PC-3 (cell line): ENCODE measurements at regions not wholly inside any gene's neighbourhood (a gene's known extent, or its start where the extent isn't known, plus 50 kb on each side); places are given as distances from the start of the nearest gene placed in this dataset.

Experiments
- ATAC-seq: fragments of 200-7000 bp; cut with Tn5 transposase; 2 replicates; pipeline ENCODE4 v1.9.1; 2020; ENCODE audit warnings: mild to moderate bottlenecking, moderate library complexity
- BruUV-seq: library from RNA; stranded (reverse); fragments of 400-500 nt; replicated peaks from 2 replicates; lab custom pipeline; 2021; lab: Mats Ljungman, UMichigan
- CTCF ChIA-PET: fragments of 300-600 bp; sonication (Branson Sonifier 250); formaldehyde crosslinking; loops from one replicate; lab custom pipeline; 2022; ENCODE audit warnings: antibody characterized with exemption; lab: Charles Lee
- POLR2A ChIA-PET: fragments of 300-600 bp; sonication (Branson Sonifier 250); formaldehyde crosslinking; loops from one replicate; lab custom pipeline; 2022; ENCODE audit warnings: antibody characterized with exemption; ENCODE audit not compliant: unreplicated experiment; lab: Charles Lee
- DNase-seq: peaks from one replicate; pipeline ENCODE4 v3.0.0-alpha.2; 2015
- H2AFZ ChIP-seq: fragments of 300-600 bp; sonication (generic); 2 replicates; pipeline ENCODE4 v1.6.0; 2016; ENCODE audit warnings: antibody characterized with exemption, low read length
- H3F3A ChIP-seq: fragments of 300-600 bp; sonication (generic); one replicate; pipeline ENCODE4 v1.6.0; 2017; ENCODE audit warnings: antibody characterized with exemption, low read length, control low read depth, mild to moderate bottlenecking; ENCODE audit not compliant: unreplicated experiment
- H3K27ac ChIP-seq: fragments of 300-600 bp; sonication (generic); 2 replicates; pipeline ENCODE4 v1.5.1; 2016; ENCODE audit warnings: mild to moderate bottlenecking, low read length
- H3K27me3 ChIP-seq: fragments of 300-600 bp; sonication (generic); 2 replicates; pipeline ENCODE4 v1.6.1; 2016; ENCODE audit warnings: low read length, mixed read lengths
- H3K36me3 ChIP-seq: fragments of 300-600 bp; sonication (generic); 2 replicates; pipeline ENCODE4 v1.6.1; 2016; ENCODE audit warnings: low read depth, mixed run types, low read length, mixed read lengths
- H3K4me1 ChIP-seq: fragments of 300-600 bp; sonication (generic); 2 replicates; pipeline ENCODE4 v1.5.1; 2016; ENCODE audit warnings: low read length; ENCODE audit not compliant: insufficient read depth
- H3K4me2 ChIP-seq: fragments of 300-600 bp; sonication (generic); 2 replicates; pipeline ENCODE4 v1.6.0; 2016; ENCODE audit warnings: low read length
- H3K4me3 ChIP-seq: fragments of 300-600 bp; sonication (generic); 2 replicates; pipeline ENCODE4 v1.5.1; 2016; ENCODE audit warnings: mild to moderate bottlenecking, low read length, mixed read lengths
- H3K79me2 ChIP-seq: fragments of 300-600 bp; sonication (generic); 2 replicates; pipeline ENCODE4 v1.6.1; 2017; ENCODE audit warnings: low read length, mixed read lengths
- H3K9ac ChIP-seq: fragments of 300-600 bp; sonication (generic); 2 replicates; pipeline ENCODE4 v1.6.0; 2016; ENCODE audit warnings: mild to moderate bottlenecking, low read length
- H3K9me2 ChIP-seq: fragments of 300-600 bp; sonication (generic); replicated peaks from 2 replicates; pipeline ENCODE4 v1.6.1; 2016; ENCODE audit warnings: mixed run types, low read length, mixed read lengths
- H3K9me3 ChIP-seq: fragments of 300-600 bp; sonication (generic); 2 replicates; pipeline ENCODE4 v1.6.1; 2016; ENCODE audit warnings: low read length, mixed read lengths
- H4K20me1 ChIP-seq: fragments of 300-600 bp; sonication (generic); 2 replicates; pipeline ENCODE4 v1.6.1; 2016; ENCODE audit warnings: low read length, mixed read lengths
- CTCF ChIP-seq: fragments of 300-600 bp; sonication (generic); conservative IDR thresholded peaks from 2 replicates; pipeline ENCODE4 v1.5.1; 2017; ENCODE audit warnings: antibody characterized with exemption, low read depth, mild to moderate bottlenecking, low read length
- EZH2 ChIP-seq: fragments of 300-600 bp; sonication (generic); IDR thresholded peaks from one replicate; pipeline ENCODE4 v1.6.1; 2017; ENCODE audit warnings: antibody characterized with exemption, mild to moderate bottlenecking, low read length; ENCODE audit not compliant: unreplicated experiment
- EZH2phosphoT487 ChIP-seq: fragments of 300-600 bp; sonication (generic); IDR thresholded peaks from 2 replicates; pipeline ENCODE4 v1.6.1; 2018; ENCODE audit warnings: mild to moderate bottlenecking, antibody characterized with exemption, low read length, borderline replicate concordance
- intact Hi-C: fragments of 100-400 bp; cut with micrococcal nuclease; formaldehyde crosslinking; loops from 2 replicates; pipeline ENCODE4 v1.9.0; 2023

- ChIA-PET POLR2A (no interaction called here), CTCF (no interaction called here)
- H3K36me3 ChIP-seq = no peaks in the 10 kb centered on the region
- intact Hi-C loops = no loop called here
- no peak overlapping the region for H3K4me2 ChIP-seq
- H3F3A ChIP-seq = no peaks in the 10 kb centered on the region
- H2AFZ ChIP-seq = no peak overlapping the region
- no peaks in the 10 kb centered on the region for H4K20me1 ChIP-seq
- peaks cover 15% of the 10 kb centered on the region for H3K4me1 ChIP-seq
- no peak overlapping the region for H3K27ac ChIP-seq
- DNase-seq = no peak
- BruUV-seq = no TSS peak
- H3K9me2 ChIP-seq = no peaks in the 10 kb centered on the region
- H3K4me3 ChIP-seq = no peak overlapping the region
- no peaks in the 10 kb centered on the region for H3K79me2 ChIP-seq
- no peaks in the 10 kb centered on the region for H3K9me3 ChIP-seq
- H3K9ac ChIP-seq = no peak overlapping the region
- ATAC-seq = no peak
- no peaks in the 10 kb centered on the region for H3K27me3 ChIP-seq
- TF ChIP-seq CTCF = no peak
- no peak for TF ChIP-seq EZH2phosphoT487
- TF ChIP-seq EZH2 = no peak
These were observed 290.1 kb upstream of the SATB1 start for GRCh38 chr3:18715208-18715607.

- Histone ChIP-seq H3K9ac (no peak overlapping the region), H2AFZ (no peak overlapping the region), H3K9me2 (no peaks in the 10 kb centered on the region), H3K4me2 (no peak overlapping the region), H3K4me1 (peaks cover 15% of the 10 kb centered on the region), H3K36me3 (no peaks in the 10 kb centered on the region), H3K79me2 (no peaks in the 10 kb centered on the region), H4K20me1 (no peaks in the 10 kb centered on the region), H3K4me3 (no peak overlapping the region), H3K9me3 (no peaks in the 10 kb centered on the region), H3K27me3 (no peaks in the 10 kb centered on the region), H3F3A (no peaks in the 10 kb centered on the region), H3K27ac (no peak overlapping the region)
- POLR2A ChIA-PET = no interaction called here
- CTCF ChIA-PET = no interaction called here
- BruUV-seq = no TSS peak
- ATAC-seq (no peak), DNase-seq (no peak)
- TF ChIP-seq EZH2 = no peak
- TF ChIP-seq CTCF = no peak
- TF ChIP-seq EZH2phosphoT487 = no peak
- intact Hi-C loops = no loop called here
These were observed 288.4 kb upstream of the SATB1 start for GRCh38 chr3:18713577-18713951.

- H3K27me3 ChIP-seq = no peaks in the 10 kb centered on the region
- intact Hi-C loops = no loop called here
- H3K9me3 ChIP-seq = no peaks in the 10 kb centered on the region
- H3K9me2 ChIP-seq = no peaks in the 10 kb centered on the region
- H4K20me1 ChIP-seq = no peaks in the 10 kb centered on the region
- DNase-seq = no peak
- H3F3A ChIP-seq = no peaks in the 10 kb centered on the region
- no TSS peak for BruUV-seq
- H3K27ac ChIP-seq = no peak overlapping the region
- H2AFZ ChIP-seq = no peak overlapping the region
- no peak for TF ChIP-seq EZH2
- TF ChIP-seq CTCF = no peak
- no peak for TF ChIP-seq EZH2phosphoT487
- no peaks in the 10 kb centered on the region for H3K36me3 ChIP-seq
- peaks cover 15% of the 10 kb centered on the region for H3K4me1 ChIP-seq
- ChIA-PET CTCF (no interaction called here), POLR2A (no interaction called here)
- ATAC-seq = no peak
- no peaks in the 10 kb centered on the region for H3K79me2 ChIP-seq
- no peak overlapping the region for H3K4me2 ChIP-seq
- H3K9ac ChIP-seq = no peak overlapping the region
- H3K4me3 ChIP-seq = no peak overlapping the region
These were observed 287.8 kb upstream of the SATB1 start for GRCh38 chr3:18712713-18713576.
